Esophagus muscularis mucosa (tissue), 4 donors: ENCODE measurements at regions not wholly inside any gene's neighbourhood (a gene's known extent, or its start where the extent isn't known, plus 50 kb on each side); places are given as distances from the start of the nearest gene placed in this dataset.

ENCODE experiments used
- DNase-seq: peaks from one replicate; pipeline ENCODE4 v3.0.0-alpha.2; 2017; ENCODE audit errors: extremely low spot score
- H3K27ac ChIP-seq, 4 donors: fragments of 200-600 bp; sonication (generic); replicated peaks in 1 of 4; 1 replicate in 3 of 4; 2 replicates in 1 of 4; pipeline ENCODE4 v1.5.1; 2016 to 2019; ENCODE audit warnings: mild to moderate bottlenecking in 1 of 4
- H3K27me3 ChIP-seq, 4 donors: fragments of 200-600 bp; sonication (generic); one replicate each; pipeline versions ENCODE4 v1.5.1 to v1.6.0; 2016 to 2019
- H3K36me3 ChIP-seq, 4 donors: fragments of 200-600 bp; sonication (generic); one replicate each; pipeline ENCODE4 v1.5.1; 2016 to 2019
- H3K4me1 ChIP-seq, 4 donors: fragments of 200-600 bp; sonication (generic); one replicate each; pipeline ENCODE4 v1.5.1; 2016 to 2019
- H3K4me3 ChIP-seq, 4 donors: fragments of 200-600 bp; sonication (generic); 1 replicate in 2 of 4; 2 replicates in 2 of 4; pipeline ENCODE4 v1.5.1; 2016 to 2019; ENCODE audit warnings: mild to moderate bottlenecking in 4 of 4, moderate library complexity in 1 of 4
- H3K9me3 ChIP-seq, 4 donors: fragments of 200-600 bp; sonication (generic); 1 replicate in 3 of 4; 2 replicates in 1 of 4; pipeline ENCODE4 v1.5.1; 2016 to 2019
- CTCF ChIP-seq, 3 experiments: fragments of 200-600 bp in 2 of 3; fragments of 450-650 bp in 1 of 3; sonication (generic) in 2 of 3; IDR thresholded peaks; one replicate each; pipeline ENCODE4 v1.5.1; 2017 to 2019; ENCODE audit warnings: antibody characterized with exemption in 3 of 3, mild to moderate bottlenecking in 2 of 3, moderate library complexity in 1 of 3
- EP300 ChIP-seq: sonication (generic); formaldehyde crosslinking; IDR thresholded peaks from one replicate; pipeline ENCODE4 v1.6.1; 2017; ENCODE audit warnings: antibody characterized with exemption
- POLR2A ChIP-seq: fragments of 450-650 bp; IDR thresholded peaks from one replicate; pipeline ENCODE4 v1.6.1; 2017; ENCODE audit warnings: antibody characterized with exemption, moderate library complexity, mild to moderate bottlenecking, low read depth
- POLR2AphosphoS5 ChIP-seq, 2 donors: sonication (generic); formaldehyde crosslinking; IDR thresholded peaks; one replicate each; pipeline ENCODE4 v1.6.1; 2017; ENCODE audit warnings: antibody characterized with exemption in 2 of 2
- WGBS: methylation state at CpG from one replicate; pipeline ENCODE4 v1.1.5; 2018; 5-methylcytosine and 5-hydroxymethylcytosine counted together
- intact Hi-C: fragments of 100-400 bp; cut with DNase I; formaldehyde crosslinking; loops from one replicate; pipeline ENCODE4 v1.15.1; 2023

- Histone ChIP-seq H3K36me3 (no peaks in the 10 kb centered on the region), H3K9me3 (no peaks in the 10 kb centered on the region), H3K27ac (no peak overlapping the region), H3K27me3 (peaks cover 0 to 87% (median 0%) of the 10 kb centered on the region in 4 donors), H3K4me1 (no peaks in the 10 kb centered on the region), H3K4me3 (no peak overlapping the region)
- WGBS = 76% methylated on average over 12 of the region's 16 CpGs
- DNase-seq = no peak
- intact Hi-C loops = no loop called here
- TF ChIP-seq CTCF (IDR thresholded peaks at IDR 0.05) = no peak
- TF ChIP-seq EP300 = no peak
- no peak for TF ChIP-seq POLR2AphosphoS5 (IDR thresholded peaks at IDR 0.05)
- no peak for TF ChIP-seq POLR2A
Measured at GRCh38 chr22:49207008-49208003, 620.4 kb downstream of the BRD1 start.

GRCh38 chr22:49206281-49206680 lies 621.4 kb downstream of the BRD1 start:
- TF ChIP-seq POLR2A = no peak
- no peak for TF ChIP-seq POLR2AphosphoS5 (IDR thresholded peaks at IDR 0.05)
- TF ChIP-seq CTCF (IDR thresholded peaks at IDR 0.05) = no peak
- no peak for TF ChIP-seq EP300
- WGBS = 87% methylated on average over 12 of the region's 12 CpGs
- Histone ChIP-seq H3K4me3 (no peak overlapping the region), H3K9me3 (no peaks in the 10 kb centered on the region), H3K4me1 (no peaks in the 10 kb centered on the region), H3K27me3 (peaks cover 0 to 92% (median 0%) of the 10 kb centered on the region in 4 donors), H3K27ac (no peak overlapping the region), H3K36me3 (no peaks in the 10 kb centered on the region)
- no peak for DNase-seq
- intact Hi-C loops = no loop called here

- intact Hi-C loops = no loop called here
- WGBS = 64% methylated on average over 5 of the region's 5 CpGs
- Histone ChIP-seq H3K27ac (no peak overlapping the region), H3K9me3 (no peaks in the 10 kb centered on the region), H3K4me3 (no peak overlapping the region), H3K36me3 (no peaks in the 10 kb centered on the region), H3K27me3 (peaks cover 0 to 90% (median 0%) of the 10 kb centered on the region in 4 donors), H3K4me1 (no peaks in the 10 kb centered on the region)
- TF ChIP-seq CTCF (IDR thresholded peaks at IDR 0.05) (no peak), EP300 (no peak), POLR2A (no peak), POLR2AphosphoS5 (IDR thresholded peaks at IDR 0.05) (no peak)
- DNase-seq = no peak
Measured at GRCh38 chr22:49205483-49205800, 622.2 kb downstream of the BRD1 start.

- 81% methylated on average over 22 of the region's 22 CpGs for WGBS
- H3K9me3 ChIP-seq = no peaks in the 10 kb centered on the region
- no peaks in the 10 kb centered on the region for H3K4me1 ChIP-seq
- no peak for DNase-seq
- no peak overlapping the region for H3K27ac ChIP-seq
- H3K36me3 ChIP-seq = no peaks in the 10 kb centered on the region
- intact Hi-C loops = no loop called here
- no peak overlapping the region for H3K4me3 ChIP-seq
- H3K27me3 ChIP-seq = peaks cover 0 to 84% (median 0%) of the 10 kb centered on the region in 4 donors
- TF ChIP-seq EP300 = no peak
- TF ChIP-seq POLR2A = no peak
- no peak for TF ChIP-seq POLR2AphosphoS5 (IDR thresholded peaks at IDR 0.05)
- TF ChIP-seq CTCF (IDR thresholded peaks at IDR 0.05) = no peak
Measured at GRCh38 chr22:49204599-49205482, 622.8 kb downstream of the BRD1 start.
